Upper lobe of left lung (tissue), 6 donors: ENCODE measurements at regions not wholly inside any gene's neighbourhood (a gene's known extent, or its start where the extent isn't known, plus 50 kb on each side); places are given as distances from the start of the nearest gene placed in this dataset.

ENCODE experiments used
- ATAC-seq, 2 donors: fragments of 200-7000 bp; cut with Tn5 transposase; one replicate each; pipeline ENCODE4 v1.9.1; 2022; ENCODE audit warnings: mild to moderate bottlenecking in 2 of 2, moderate library complexity in 2 of 2; ENCODE audit not compliant: low FRiP score in 2 of 2
- DNase-seq, 2 donors: peaks; one replicate each; pipeline ENCODE4 v3.0.0-alpha.2; 2019 to 2020
- H3K27ac ChIP-seq, 4 donors: fragments of 200-600 bp; sonication (generic); one replicate each; pipeline ENCODE4 v1.5.1; 2016 to 2019
- H3K27me3 ChIP-seq, 4 donors: fragments of 200-600 bp; sonication (generic); one replicate each; pipeline ENCODE4 v1.5.1; 2017 to 2019
- H3K36me3 ChIP-seq, 4 donors: fragments of 200-600 bp; sonication (generic); one replicate each; pipeline ENCODE4 v1.5.1; 2016 to 2019
- H3K4me1 ChIP-seq, 4 donors: fragments of 200-600 bp; sonication (generic); one replicate each; pipeline ENCODE4 v1.5.1; 2018 to 2019
- H3K4me3 ChIP-seq, 4 donors: fragments of 200-600 bp; sonication (generic); one replicate each; pipeline ENCODE4 v1.5.1; 2017 to 2019; ENCODE audit warnings: mild to moderate bottlenecking in 2 of 4, moderate library complexity in 1 of 4
- H3K9me3 ChIP-seq, 4 donors: fragments of 200-600 bp; sonication (generic); one replicate each; pipeline ENCODE4 v1.5.1; 2018 to 2019
- EP300 ChIP-seq, 4 donors: sonication (generic); formaldehyde crosslinking; IDR thresholded peaks; one replicate each; pipeline ENCODE4 v1.5.1; 2017; ENCODE audit warnings: antibody characterized with exemption in 4 of 4, control low read depth in 2 of 4
- POLR2A ChIP-seq, 4 donors: fragments of 450-650 bp; IDR thresholded peaks; one replicate each; pipeline ENCODE4 v1.5.1; 2016 to 2017; ENCODE audit warnings: antibody characterized with exemption in 4 of 4, mild to moderate bottlenecking in 2 of 4
- POLR2AphosphoS5 ChIP-seq, 2 donors: sonication (generic); formaldehyde crosslinking; IDR thresholded peaks; one replicate each; pipeline ENCODE4 v1.5.1; 2017; ENCODE audit warnings: antibody characterized with exemption in 2 of 2
- WGBS, 2 donors: methylation state at CpG; one replicate each; pipeline ENCODE4 v1.1.5; 2017 to 2018; 5-methylcytosine and 5-hydroxymethylcytosine counted together
- TF ChIP-seq, protein P1 (sequence below), 6 experiments: fragments of 450-650 bp in 4 of 6; fragments of 200-600 bp in 2 of 6; sonication (generic) in 2 of 6; IDR thresholded peaks; one replicate each; pipeline ENCODE4 v1.5.1; 2016 to 2019; ENCODE audit warnings: antibody characterized with exemption in 6 of 6
- donor health status: DM: no; HTN: no; CAD: no; lungs with moderate emphysema.
- donor health status: DM: no; HTN: yes; CAD: no; lungs with severe emphysema.

DNA sequence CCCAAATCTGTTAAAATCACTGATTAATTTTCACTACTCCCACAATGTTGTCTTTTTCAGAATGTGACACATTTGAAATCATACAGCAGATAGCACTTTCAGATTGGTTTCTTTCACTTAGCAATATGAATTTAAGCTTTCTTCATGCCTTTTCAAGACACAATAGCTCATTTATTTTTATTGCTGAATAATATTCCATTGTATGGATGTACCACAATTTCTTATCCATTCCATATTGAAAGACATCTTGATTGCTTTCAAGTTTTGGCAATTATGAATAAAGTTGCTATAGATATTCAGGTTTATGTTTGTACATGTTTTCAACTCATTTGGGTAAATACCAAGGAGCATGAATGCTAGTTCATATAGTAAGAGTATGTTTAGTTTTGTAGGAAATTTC is 2635.6 kb upstream of the PCDH20 start:
- no peak for DNase-seq
- Histone ChIP-seq H3K4me3 (no peak overlapping the region), H3K27ac (no peak overlapping the region), H3K4me1 (no peaks in the 10 kb centered on the region), H3K36me3 (no peaks in the 10 kb centered on the region), H3K9me3 (no peaks in the 10 kb centered on the region), H3K27me3 (no peaks in the 10 kb centered on the region)
- TF ChIP-seq POLR2AphosphoS5 (IDR thresholded peaks at IDR 0.05) (no peak), POLR2A (IDR thresholded peaks at IDR 0.05) (no peak), EP300 (IDR thresholded peaks at IDR 0.05) (no peak)
- TF ChIP-seq, protein P1, sequence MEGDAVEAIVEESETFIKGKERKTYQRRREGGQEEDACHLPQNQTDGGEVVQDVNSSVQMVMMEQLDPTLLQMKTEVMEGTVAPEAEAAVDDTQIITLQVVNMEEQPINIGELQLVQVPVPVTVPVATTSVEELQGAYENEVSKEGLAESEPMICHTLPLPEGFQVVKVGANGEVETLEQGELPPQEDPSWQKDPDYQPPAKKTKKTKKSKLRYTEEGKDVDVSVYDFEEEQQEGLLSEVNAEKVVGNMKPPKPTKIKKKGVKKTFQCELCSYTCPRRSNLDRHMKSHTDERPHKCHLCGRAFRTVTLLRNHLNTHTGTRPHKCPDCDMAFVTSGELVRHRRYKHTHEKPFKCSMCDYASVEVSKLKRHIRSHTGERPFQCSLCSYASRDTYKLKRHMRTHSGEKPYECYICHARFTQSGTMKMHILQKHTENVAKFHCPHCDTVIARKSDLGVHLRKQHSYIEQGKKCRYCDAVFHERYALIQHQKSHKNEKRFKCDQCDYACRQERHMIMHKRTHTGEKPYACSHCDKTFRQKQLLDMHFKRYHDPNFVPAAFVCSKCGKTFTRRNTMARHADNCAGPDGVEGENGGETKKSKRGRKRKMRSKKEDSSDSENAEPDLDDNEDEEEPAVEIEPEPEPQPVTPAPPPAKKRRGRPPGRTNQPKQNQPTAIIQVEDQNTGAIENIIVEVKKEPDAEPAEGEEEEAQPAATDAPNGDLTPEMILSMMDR (IDR thresholded peaks at IDR 0.05) = no peak
- ATAC-seq = no peak

GRCh38 chr13:64041296-64041695 is 2625.6 kb upstream of the PCDH20 start:
- H3K9me3 ChIP-seq = no peaks in the 10 kb centered on the region
- H3K36me3 ChIP-seq = no peaks in the 10 kb centered on the region
- H3K27ac ChIP-seq = no peak overlapping the region
- no peak overlapping the region for H3K4me3 ChIP-seq
- TF ChIP-seq, protein P1 (IDR thresholded peaks at IDR 0.05) = no peak
- TF ChIP-seq POLR2AphosphoS5 (IDR thresholded peaks at IDR 0.05) (no peak), POLR2A (IDR thresholded peaks at IDR 0.05) (no peak), EP300 (IDR thresholded peaks at IDR 0.05) (no peak)
- H3K4me1 ChIP-seq = no peaks in the 10 kb centered on the region
- no peaks in the 10 kb centered on the region for H3K27me3 ChIP-seq
- DNase-seq = no peak
- 31 to 84% methylated on average over 2 of the region's 2 CpGs for WGBS, 2 donors
- ATAC-seq = no peak

DNA sequence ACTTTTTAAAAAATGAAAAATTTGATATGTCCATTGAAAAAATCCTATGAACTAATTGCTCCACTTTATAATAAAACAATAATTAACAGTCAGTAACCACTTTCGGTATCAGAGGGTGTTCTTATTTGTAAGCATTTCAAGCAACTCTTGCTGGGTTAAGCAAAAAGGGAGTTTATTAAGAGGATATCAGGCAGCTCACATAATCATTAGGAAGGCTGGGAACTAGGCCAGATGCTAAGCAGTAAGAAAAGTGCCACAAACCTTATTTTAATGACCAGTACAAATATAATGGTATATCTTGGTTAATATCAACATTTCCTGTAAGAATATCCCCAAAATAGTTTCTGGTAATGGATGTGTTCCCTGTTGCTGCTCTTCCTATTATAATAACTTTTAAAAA is 2618.3 kb upstream of the PCDH20 start:
- H3K36me3 ChIP-seq = no peaks in the 10 kb centered on the region
- DNase-seq (no peak), ATAC-seq (no peak)
- H3K4me1 ChIP-seq = no peaks in the 10 kb centered on the region
- no peak overlapping the region for H3K27ac ChIP-seq
- no peak overlapping the region for H3K4me3 ChIP-seq
- no peak for TF ChIP-seq POLR2AphosphoS5 (IDR thresholded peaks at IDR 0.05)
- TF ChIP-seq EP300 (IDR thresholded peaks at IDR 0.05) = no peak
- TF ChIP-seq, protein P1 (IDR thresholded peaks at IDR 0.05) = no peak
- TF ChIP-seq POLR2A (IDR thresholded peaks at IDR 0.05) = no peak
- H3K9me3 ChIP-seq = no peaks in the 10 kb centered on the region
- H3K27me3 ChIP-seq = no peaks in the 10 kb centered on the region
- WGBS, 2 donors = 89 to 94% methylated on average over 1 of the region's 1 CpG

DNA sequence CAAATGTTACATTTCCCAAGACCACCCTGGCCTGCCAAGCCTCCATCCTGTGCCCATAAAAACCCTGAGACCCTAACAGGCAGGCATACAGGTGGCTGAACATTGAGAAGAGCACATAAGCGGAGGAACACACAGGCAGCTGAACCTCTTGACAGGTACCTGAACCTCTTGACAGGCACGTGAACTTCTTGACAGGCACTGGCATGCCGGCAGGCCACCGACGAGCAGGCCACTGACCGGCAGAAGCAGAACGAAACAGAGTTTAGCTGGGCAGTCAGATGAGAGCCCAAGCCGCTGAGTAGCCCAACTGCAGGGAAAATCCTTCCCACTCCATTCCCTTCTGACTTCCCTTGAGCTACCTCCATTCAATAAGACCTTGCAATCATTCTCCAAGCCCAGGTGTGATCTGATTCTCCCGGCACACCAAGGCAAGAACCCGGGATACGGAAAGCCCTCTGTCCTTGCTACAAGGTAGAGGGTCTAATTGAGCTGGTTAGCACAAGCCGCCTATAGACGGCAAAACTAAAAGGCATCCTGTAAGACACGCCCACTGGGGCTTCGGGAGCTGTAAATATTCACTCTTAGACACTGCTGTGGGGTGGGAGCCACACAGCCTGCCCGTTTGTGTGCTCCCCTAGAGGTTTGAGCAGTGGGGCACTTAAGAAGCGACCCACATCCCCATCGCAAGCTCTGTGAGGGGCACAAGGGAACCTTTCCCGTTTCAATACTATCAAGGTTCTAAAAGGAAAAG is 2613.9 kb upstream of the PCDH20 start:
- TF ChIP-seq POLR2AphosphoS5 (IDR thresholded peaks at IDR 0.05) (no peak), POLR2A (IDR thresholded peaks at IDR 0.05) (no peak), EP300 (IDR thresholded peaks at IDR 0.05) (no peak)
- TF ChIP-seq, protein P1 (IDR thresholded peaks at IDR 0.05) = no peak
- Histone ChIP-seq H3K27ac (no peak overlapping the region), H3K9me3 (no peaks in the 10 kb centered on the region), H3K36me3 (no peaks in the 10 kb centered on the region), H3K27me3 (no peaks in the 10 kb centered on the region), H3K4me1 (no peaks in the 10 kb centered on the region), H3K4me3 (no peak overlapping the region)
- DNase-seq (peak; percentile 59 to 74), ATAC-seq (peak in 1 of 2 donors; percentile 67)
- 78 to 85% methylated on average over 18 to 19 of the region's 19 CpGs for WGBS, 2 donors

GRCh38 chr13:64028551-64028950 is 2612.9 kb upstream of the PCDH20 start:
- no peaks in the 10 kb centered on the region for H3K27me3 ChIP-seq
- no peaks in the 10 kb centered on the region for H3K9me3 ChIP-seq
- H3K27ac ChIP-seq = no peak overlapping the region
- H3K36me3 ChIP-seq = no peaks in the 10 kb centered on the region
- H3K4me1 ChIP-seq = no peaks in the 10 kb centered on the region
- no peak for DNase-seq
- TF ChIP-seq POLR2AphosphoS5 (IDR thresholded peaks at IDR 0.05) (no peak), POLR2A (IDR thresholded peaks at IDR 0.05) (no peak), EP300 (IDR thresholded peaks at IDR 0.05) (no peak)
- TF ChIP-seq, protein P1 (IDR thresholded peaks at IDR 0.05) = no peak
- no peak overlapping the region for H3K4me3 ChIP-seq
- no peak for ATAC-seq
